ENCODE measurements at regions not wholly inside any gene's neighbourhood (a gene's known extent, or its start where the extent isn't known, plus 50 kb on each side); places are given as distances from the start of the nearest gene placed in this dataset.

DNA sequence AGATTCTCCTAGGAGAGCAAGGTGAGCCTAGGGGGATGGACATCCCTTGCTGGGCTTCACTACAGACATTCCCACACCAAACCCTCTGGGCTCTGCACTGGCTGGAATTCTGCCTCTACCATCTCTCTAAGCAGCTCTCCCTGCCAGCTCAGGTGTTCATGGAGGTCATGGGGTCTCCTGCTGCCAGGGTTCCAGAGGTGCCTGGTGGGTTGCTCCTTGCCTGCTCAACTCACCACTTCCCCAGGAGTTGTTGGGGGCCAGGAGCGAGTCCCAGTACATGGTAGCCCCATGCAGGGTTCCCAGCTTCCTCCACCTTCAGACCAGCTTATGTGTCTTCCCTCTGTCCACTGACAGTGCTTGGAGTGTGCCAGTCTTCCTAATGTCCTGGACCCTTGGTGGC lies 167.8 kb upstream of the PAQR3 start:
- ATAC-seq (ENCODE audit: insufficient read depth, low FRiP score) (no peak), DNase-seq (no peak)
- 84 to 94% methylated on average over 1 of the region's 1 CpG for WGBS, 2 donors
- H3K36me3 ChIP-seq (ENCODE audit: control insufficient read depth in 4 of 4, insufficient read depth in 4 of 4, low read length in 4 of 4) = no peaks in the 10 kb centered on the region
- no peak overlapping the region for H3K27ac ChIP-seq (ENCODE audit: low read depth in 1 of 2, low read length in 1 of 2)
- H3K9ac ChIP-seq (ENCODE audit: insufficient read depth in 1 of 2, low read length in 2 of 2) = no peak overlapping the region
- no peak overlapping the region for H3K4me3 ChIP-seq
- peaks cover 0 to 4% (median 0%) of the 10 kb centered on the region in 4 donors for H3K9me3 ChIP-seq (ENCODE audit: control insufficient read depth in 4 of 4, insufficient read depth in 3 of 4, low read length in 3 of 4)
- no peaks in the 10 kb centered on the region for H3K4me1 ChIP-seq (ENCODE audit: control insufficient read depth in 5 of 5, insufficient read depth in 5 of 5, low read length in 5 of 5)
- TF ChIP-seq, protein P1, sequence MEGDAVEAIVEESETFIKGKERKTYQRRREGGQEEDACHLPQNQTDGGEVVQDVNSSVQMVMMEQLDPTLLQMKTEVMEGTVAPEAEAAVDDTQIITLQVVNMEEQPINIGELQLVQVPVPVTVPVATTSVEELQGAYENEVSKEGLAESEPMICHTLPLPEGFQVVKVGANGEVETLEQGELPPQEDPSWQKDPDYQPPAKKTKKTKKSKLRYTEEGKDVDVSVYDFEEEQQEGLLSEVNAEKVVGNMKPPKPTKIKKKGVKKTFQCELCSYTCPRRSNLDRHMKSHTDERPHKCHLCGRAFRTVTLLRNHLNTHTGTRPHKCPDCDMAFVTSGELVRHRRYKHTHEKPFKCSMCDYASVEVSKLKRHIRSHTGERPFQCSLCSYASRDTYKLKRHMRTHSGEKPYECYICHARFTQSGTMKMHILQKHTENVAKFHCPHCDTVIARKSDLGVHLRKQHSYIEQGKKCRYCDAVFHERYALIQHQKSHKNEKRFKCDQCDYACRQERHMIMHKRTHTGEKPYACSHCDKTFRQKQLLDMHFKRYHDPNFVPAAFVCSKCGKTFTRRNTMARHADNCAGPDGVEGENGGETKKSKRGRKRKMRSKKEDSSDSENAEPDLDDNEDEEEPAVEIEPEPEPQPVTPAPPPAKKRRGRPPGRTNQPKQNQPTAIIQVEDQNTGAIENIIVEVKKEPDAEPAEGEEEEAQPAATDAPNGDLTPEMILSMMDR (IDR thresholded peaks at IDR 0.05; ENCODE audit: control extremely low read depth, extremely low read depth) = no peak
- H3K27me3 ChIP-seq (ENCODE audit: control insufficient read depth in 3 of 3, insufficient read depth in 3 of 3, low read length in 2 of 3) = no peaks in the 10 kb centered on the region

DNA sequence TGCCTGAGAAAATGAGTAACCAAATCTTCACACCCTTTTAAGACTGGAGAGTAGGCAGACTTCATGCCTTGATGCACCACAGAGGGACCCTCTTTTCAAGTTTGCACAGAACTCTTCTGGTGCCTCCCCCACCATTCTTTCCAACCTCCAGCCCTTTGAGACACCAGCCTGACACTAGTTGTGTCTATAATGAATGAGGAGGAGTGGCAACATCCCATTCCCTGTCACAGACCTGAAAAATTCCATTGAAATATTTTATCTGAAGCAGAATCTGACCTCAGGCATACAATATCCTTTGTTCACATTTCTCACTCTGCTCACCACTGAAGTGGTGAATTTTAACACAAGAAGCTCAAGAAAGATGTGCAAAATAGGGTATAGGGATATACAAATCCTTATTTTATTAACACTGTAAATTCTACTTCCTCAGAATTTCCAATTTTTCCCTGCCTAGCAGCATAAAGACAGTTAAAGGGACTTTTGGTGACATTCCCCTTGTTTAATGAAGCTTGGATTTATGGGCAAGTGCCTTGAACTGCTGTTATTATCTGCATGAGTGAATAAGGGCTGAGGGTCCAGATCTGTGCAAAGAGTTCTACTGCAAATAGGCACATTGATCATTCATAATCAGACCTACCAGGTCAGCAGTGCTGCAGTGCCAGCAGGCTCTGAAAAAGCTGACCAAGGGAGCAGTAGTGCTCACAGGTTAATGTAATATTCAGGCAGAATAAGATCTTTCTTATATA lies 149.9 kb upstream of the PAQR3 start:
- Histone ChIP-seq H3K9me3 (ENCODE audit: control insufficient read depth in 4 of 4, insufficient read depth in 3 of 4, low read length in 3 of 4) (no peaks in the 10 kb centered on the region), H3K27ac (ENCODE audit: low read depth in 1 of 2, low read length in 1 of 2) (no peak overlapping the region), H3K27me3 (ENCODE audit: control insufficient read depth in 3 of 3, insufficient read depth in 3 of 3, low read length in 2 of 3) (peaks cover 0 to 2% (median 0%) of the 10 kb centered on the region in 3 donors), H3K36me3 (ENCODE audit: control insufficient read depth in 4 of 4, insufficient read depth in 4 of 4, low read length in 4 of 4) (no peaks in the 10 kb centered on the region), H3K4me1 (ENCODE audit: control insufficient read depth in 5 of 5, insufficient read depth in 5 of 5, low read length in 5 of 5) (no peaks in the 10 kb centered on the region), H3K9ac (ENCODE audit: insufficient read depth in 1 of 2, low read length in 2 of 2) (no peak overlapping the region), H3K4me3 (no peak overlapping the region)
- DNase-seq (no peak), ATAC-seq (ENCODE audit: insufficient read depth, low FRiP score) (no peak)
- TF ChIP-seq, protein P1 (IDR thresholded peaks at IDR 0.05; ENCODE audit: control extremely low read depth, extremely low read depth) = no peak

DNA sequence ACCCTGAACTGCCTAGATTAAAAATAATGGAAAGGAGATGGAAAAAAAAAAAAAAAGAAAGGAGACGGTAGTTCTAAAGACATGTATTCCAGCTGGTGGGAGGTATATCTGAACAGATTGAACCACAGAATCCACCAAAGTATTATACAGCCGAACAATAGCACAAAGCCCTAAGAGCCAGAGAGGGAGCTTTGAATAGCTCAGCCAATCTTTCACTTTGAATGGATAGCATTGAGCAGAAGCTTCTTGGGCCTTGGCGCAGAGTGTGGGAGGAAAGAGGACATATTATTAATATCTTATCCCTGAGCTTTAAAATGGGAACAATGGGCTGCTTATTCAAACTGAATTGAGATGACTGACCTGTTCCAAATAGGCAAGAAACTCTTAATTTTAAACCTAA lies 147.8 kb upstream of the PAQR3 start:
- 96 to 97% methylated on average over 3 of the region's 3 CpGs for WGBS, 2 donors
- Histone ChIP-seq H3K27ac (ENCODE audit: low read depth in 1 of 2, low read length in 1 of 2) (no peak overlapping the region), H3K36me3 (ENCODE audit: control insufficient read depth in 4 of 4, insufficient read depth in 4 of 4, low read length in 4 of 4) (no peaks in the 10 kb centered on the region), H3K9me3 (ENCODE audit: control insufficient read depth in 4 of 4, insufficient read depth in 3 of 4, low read length in 3 of 4) (no peaks in the 10 kb centered on the region), H3K27me3 (ENCODE audit: control insufficient read depth in 3 of 3, insufficient read depth in 3 of 3, low read length in 2 of 3) (peaks cover 0 to 2% (median 0%) of the 10 kb centered on the region in 3 donors), H3K4me1 (ENCODE audit: control insufficient read depth in 5 of 5, insufficient read depth in 5 of 5, low read length in 5 of 5) (no peaks in the 10 kb centered on the region), H3K9ac (ENCODE audit: insufficient read depth in 1 of 2, low read length in 2 of 2) (no peak overlapping the region), H3K4me3 (no peak overlapping the region)
- ATAC-seq (ENCODE audit: insufficient read depth, low FRiP score) = no peak
- DNase-seq = no peak
- TF ChIP-seq, protein P1 (IDR thresholded peaks at IDR 0.05; ENCODE audit: control extremely low read depth, extremely low read depth) = no peak

Measured in lung (tissue), 11 donors.